Activated CD4-positive, alpha-beta T cell treated with anti-CD3 and anti-CD28 coated beads, Interleukin-2, Interleukin-6, amounts not matched to agents 100 ng/mL and 50 ng/mL, durations not matched to agents 16 hours and 8 hours (primary cell): ENCODE measurements at regions not wholly inside any gene's neighbourhood (a gene's known extent, or its start where the extent isn't known, plus 50 kb on each side); places are given as distances from the start of the nearest gene placed in this dataset.
"Not testable (repeated sequence)": the region's sequence is repeated elsewhere in the genome, so short reads cannot be mapped to it uniquely, and the experiment has no call there.

Experiments used
- DNase-seq: peaks from one replicate; pipeline ENCODE4 v3.0.0-alpha.2; 2020

- no peak for DNase-seq
Observed at GRCh38 chr6:139702706-139703105, 328.3 kb upstream of the CITED2 start.

- DNase-seq, result no peak
Observed at GRCh38 chr6:139701695-139702094, 327.2 kb upstream of the CITED2 start.

GRCh38 chr6:139701003-139701402 is 326.6 kb upstream of the CITED2 start:
- no peak for DNase-seq

GRCh38 chr6:139699911-139700310 is 325.5 kb upstream of the CITED2 start:
- DNase-seq, result no peak

GRCh38 chr6:139699335-139699734 is 324.9 kb upstream of the CITED2 start:
- DNase-seq, result no peak

DNA sequence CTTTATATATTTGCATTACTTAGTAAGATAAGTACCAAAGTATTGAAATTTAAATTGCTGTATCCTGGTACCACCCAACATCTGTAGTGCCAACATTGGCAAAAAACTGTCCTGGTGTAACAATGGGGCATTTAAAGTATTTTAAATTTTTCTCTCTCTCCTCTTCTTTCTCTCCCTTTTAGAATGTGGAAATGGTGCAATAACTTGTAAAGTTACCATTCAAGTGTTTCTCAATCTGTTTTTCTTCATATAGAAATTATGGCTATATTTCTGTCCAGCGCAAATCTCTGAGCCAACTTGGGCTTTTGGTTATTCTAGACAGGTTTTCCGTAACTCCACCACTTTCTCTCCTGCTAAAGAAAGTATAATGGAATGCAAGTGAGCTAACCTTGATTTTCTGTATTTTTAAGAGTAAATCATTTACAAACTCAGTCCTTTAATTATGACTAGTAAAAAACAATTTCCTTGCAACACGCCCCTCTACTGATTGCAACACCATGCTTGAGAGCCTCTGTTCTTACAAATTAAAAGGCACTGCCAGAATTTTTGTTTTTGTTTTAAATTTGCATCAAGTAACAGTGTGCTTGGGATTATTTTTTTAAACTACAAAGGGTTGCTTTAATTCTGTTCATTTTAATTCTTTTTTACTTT is 324.2 kb upstream of the CITED2 start:
- DNase-seq, result no peak

GRCh38 chr6:139697856-139698255 is 323.4 kb upstream of the CITED2 start:
- DNase-seq, result not testable (repeated sequence)

DNA sequence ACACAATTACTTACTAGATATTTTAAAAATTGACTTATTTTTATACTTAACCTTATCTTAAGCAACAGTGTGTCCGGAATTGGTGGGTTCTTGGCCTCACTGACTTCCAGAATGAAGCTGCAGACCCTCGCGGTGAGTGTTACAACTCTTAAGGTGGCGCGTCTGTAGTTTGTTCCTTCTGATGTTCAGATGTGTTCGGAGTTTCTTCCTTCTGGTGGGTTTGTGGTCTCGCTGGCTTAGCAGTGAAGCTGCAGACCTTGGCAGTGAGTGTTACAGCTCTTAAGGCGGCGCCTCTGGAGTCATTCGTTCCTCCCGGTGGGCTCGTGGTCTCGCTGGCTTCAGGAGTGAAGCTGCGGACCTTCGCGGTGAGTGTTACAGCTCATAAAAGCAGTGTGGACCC is 322.5 kb upstream of the CITED2 start:
- DNase-seq, result not testable (repeated sequence)

GRCh38 chr6:139695361-139695760 is 320.9 kb upstream of the CITED2 start:
- no peak for DNase-seq

DNA sequence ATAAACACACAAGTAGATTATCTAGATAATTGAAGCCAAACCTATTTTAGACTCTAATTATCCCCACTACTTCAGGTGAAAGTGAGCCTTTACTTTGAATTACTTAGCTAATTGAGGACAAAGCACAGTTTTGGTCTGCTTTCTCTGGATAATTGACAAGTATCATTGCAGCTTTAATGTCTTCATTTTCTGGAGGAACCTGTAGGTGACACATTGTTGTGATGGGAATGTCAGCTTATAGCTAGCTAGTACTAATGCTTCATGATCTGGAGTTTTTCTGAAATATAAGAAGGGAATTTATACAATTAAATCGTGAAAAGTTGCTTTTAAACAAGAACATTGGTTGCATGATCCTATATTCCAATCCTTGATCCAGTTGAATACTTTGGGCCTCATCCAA is 319.3 kb upstream of the CITED2 start:
- DNase-seq, result no peak

GRCh38 chr6:139690007-139690406 is 315.6 kb upstream of the CITED2 start:
- DNase-seq, result no peak

- no peak for DNase-seq
Observed at GRCh38 chr6:139687055-139687454, 312.6 kb upstream of the CITED2 start.

DNA sequence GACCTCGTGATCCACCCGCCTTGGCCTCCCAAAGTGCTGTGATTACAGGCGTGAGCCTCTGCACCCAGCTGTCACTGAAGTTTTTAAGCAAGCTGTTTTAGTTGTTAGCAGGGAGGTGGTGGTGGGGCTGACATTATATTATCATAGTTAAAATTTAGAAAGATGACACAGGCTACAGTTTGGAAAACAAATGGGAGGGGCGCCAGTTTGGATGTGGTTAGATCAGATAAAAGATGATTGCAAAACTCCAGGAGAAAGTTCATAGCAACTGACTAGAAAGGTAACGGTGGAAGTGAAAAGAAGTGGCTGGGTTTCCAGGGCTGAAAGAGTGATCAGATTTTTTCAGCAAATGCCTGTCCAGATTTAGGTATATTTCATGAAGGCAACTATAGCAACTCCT is 311.9 kb upstream of the CITED2 start:
- no peak for DNase-seq

GRCh38 chr6:139685009-139685408 is 310.6 kb upstream of the CITED2 start:
- no peak for DNase-seq

DNA sequence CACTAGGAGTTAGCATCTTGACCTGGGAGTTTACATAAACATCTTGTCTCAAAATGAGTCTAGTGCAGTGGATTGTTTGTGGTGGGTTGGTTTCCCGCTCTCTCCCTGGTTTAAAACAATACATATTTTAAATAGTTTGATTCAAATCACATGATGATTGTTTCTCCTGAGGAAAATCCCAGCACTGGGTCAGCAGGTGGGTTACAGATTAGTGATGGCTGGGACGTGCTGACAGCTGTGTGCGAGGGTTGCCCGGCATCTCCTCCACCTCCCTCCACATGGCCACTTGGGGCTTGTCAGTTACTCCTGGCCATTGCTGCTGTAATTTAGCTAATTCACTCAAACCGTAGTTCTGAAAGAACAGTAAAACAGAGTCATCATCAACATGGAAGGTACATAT is 306.4 kb upstream of the CITED2 start:
- DNase-seq, result no peak

- DNase-seq, result no peak
Observed at GRCh38 chr6:139679516-139680179, 305.2 kb upstream of the CITED2 start.

DNA sequence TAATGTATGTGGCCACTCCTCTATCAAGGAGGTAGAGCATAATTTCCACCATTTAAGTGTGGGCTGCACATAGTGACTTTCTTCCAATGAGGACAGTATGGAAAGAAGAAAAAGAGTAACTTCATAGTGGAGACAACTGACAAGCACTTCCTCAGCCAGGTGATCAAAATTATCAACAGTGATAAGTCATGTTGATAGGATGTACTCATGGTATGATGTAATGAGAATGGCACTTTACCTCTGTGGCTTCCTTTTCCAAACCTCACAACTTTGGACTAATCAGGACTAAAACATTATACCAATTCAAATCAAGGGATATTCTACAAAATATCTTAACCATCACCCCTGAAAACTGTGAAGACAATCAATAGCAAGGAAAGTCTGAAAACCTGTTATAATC is 302.3 kb upstream of the CITED2 start:
- DNase-seq, result no peak

DNA sequence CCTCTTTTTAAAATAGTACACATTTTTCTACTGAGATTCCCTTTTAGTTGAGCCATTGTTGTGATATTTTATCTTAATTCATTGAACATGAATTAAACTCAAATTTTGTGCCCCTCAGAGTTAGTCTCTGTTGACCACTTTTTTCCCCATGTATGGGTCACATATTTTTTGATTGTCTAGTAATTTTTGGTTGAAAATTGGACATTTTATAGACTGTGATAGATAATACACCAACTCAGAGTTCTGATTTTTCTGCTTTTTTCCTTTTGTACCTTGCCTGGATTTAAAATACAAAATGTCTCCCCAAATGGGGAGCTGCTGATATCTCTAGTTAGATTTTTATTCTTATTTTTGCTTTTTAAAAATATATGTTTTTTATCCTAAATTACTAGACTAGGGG is 291.8 kb upstream of the CITED2 start:
- no peak for DNase-seq

- no peak for DNase-seq
Observed at GRCh38 chr6:139663996-139664395, 289.5 kb upstream of the CITED2 start.

- DNase-seq, result no peak
Observed at GRCh38 chr6:139659711-139660110, 285.3 kb upstream of the CITED2 start.

- DNase-seq, result no peak
Observed at GRCh38 chr6:139659196-139659595, 284.7 kb upstream of the CITED2 start.

DNA sequence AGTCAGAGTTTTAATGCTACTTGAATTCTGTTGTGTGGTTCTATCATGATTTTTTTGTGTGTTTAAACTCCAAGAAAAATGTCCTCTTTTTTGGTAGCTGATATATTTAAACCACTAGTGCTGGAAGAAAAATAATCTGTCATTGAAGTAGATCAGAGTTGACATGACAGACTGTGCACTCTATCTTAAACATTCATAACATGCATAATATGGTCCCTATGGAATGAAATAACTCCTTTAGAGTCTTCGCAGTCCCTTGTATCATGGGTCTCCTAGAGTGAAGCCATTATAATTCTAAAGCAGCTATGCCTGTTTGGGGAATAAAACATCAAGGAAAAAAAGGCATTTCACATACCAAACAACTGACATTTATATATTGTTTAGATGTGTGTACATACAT is 282.7 kb upstream of the CITED2 start:
- DNase-seq, result no peak

GRCh38 chr6:139655783-139656705 is 281.6 kb upstream of the CITED2 start:
- no peak for DNase-seq
